IMR-90 (cell line): ENCODE measurements at regions not wholly inside any gene's neighbourhood (a gene's known extent, or its start where the extent isn't known, plus 50 kb on each side); places are given as distances from the start of the nearest gene placed in this dataset.

ENCODE experiments used
- ATAC-seq: fragments of 200-7000 bp; cut with Tn5 transposase; 2 replicates; pipeline ENCODE4 v1.9.1; 2020; ENCODE audit warnings: low read depth, mild to moderate bottlenecking, moderate library complexity
- BruUV-seq: library from RNA; stranded (reverse); fragments of 400-500 nt; replicated peaks from 2 replicates; lab custom pipeline; 2021; lab: Mats Ljungman, UMichigan
- CTCF ChIA-PET: fragments of 300-600 bp; formaldehyde crosslinking; extraction: SDS; loops from one replicate; lab custom pipeline; 2021; ENCODE audit warnings: antibody characterized with exemption; lab: Yijun Ruan, JAX
- POLR2A ChIA-PET: fragments of 300-600 bp; sonication (Branson Sonifier 250); formaldehyde crosslinking; loops from one replicate; lab custom pipeline; 2022; ENCODE audit warnings: antibody characterized with exemption; ENCODE audit not compliant: unreplicated experiment; lab: Charles Lee
- DNase-seq: peaks from one replicate; pipeline ENCODE4 v3.0.0; 2013
- H2AFZ ChIP-seq: replicated peaks from 2 replicates; pipeline ENCODE3; 2013; ENCODE audit warnings: low read length, mild to moderate bottlenecking; ENCODE audit not compliant: poor library complexity
- H2AK5ac ChIP-seq: 2 replicates; pipeline ENCODE4 v1.6.1; 2013; ENCODE audit warnings: low read depth, low read length, inconsistent platforms
- H2AK9ac ChIP-seq: replicated peaks from 2 replicates; pipeline ENCODE3; 2013; ENCODE audit warnings: mild to moderate bottlenecking, low read depth, low read length, moderate library complexity; ENCODE audit not compliant: poor library complexity
- H2BK120ac ChIP-seq: 2 replicates; pipeline ENCODE4 v1.6.1; 2013; ENCODE audit warnings: low read depth, low read length, inconsistent platforms
- H2BK15ac ChIP-seq: 3 replicates; pipeline ENCODE4 v1.6.1; 2013; ENCODE audit warnings: low read depth, low read length, inconsistent platforms
- H2BK20ac ChIP-seq: 2 replicates; pipeline ENCODE4 v1.6.1; 2013; ENCODE audit warnings: low read depth, mild to moderate bottlenecking, inconsistent platforms, low read length, moderate library complexity
- H2BK5ac ChIP-seq: 2 replicates; pipeline ENCODE4 v1.6.1; 2013; ENCODE audit warnings: mild to moderate bottlenecking, low read depth, low read length, inconsistent platforms; ENCODE audit not compliant: poor library complexity, severe bottlenecking
- H3K14ac ChIP-seq: replicated peaks from 2 replicates; pipeline ENCODE4 v1.6.1; 2013; ENCODE audit warnings: low read depth, low read length, inconsistent platforms
- H3K18ac ChIP-seq: 2 replicates; pipeline ENCODE4 v1.6.1; 2013; ENCODE audit warnings: low read depth, low read length, control low read depth
- H3K23ac ChIP-seq: 2 replicates; pipeline ENCODE4 v1.6.1; 2013; ENCODE audit warnings: low read depth, low read length, inconsistent platforms
- H3K27ac ChIP-seq: 2 replicates; pipeline ENCODE4 v1.5.1; 2013; ENCODE audit warnings: mild to moderate bottlenecking, control low read depth, low read length; ENCODE audit not compliant: insufficient read depth
- H3K27me3 ChIP-seq: 2 replicates; pipeline ENCODE4 v1.6.1; 2013; ENCODE audit warnings: low read length; ENCODE audit not compliant: control insufficient read depth, insufficient read depth
- H3K36me3 ChIP-seq: 2 replicates; pipeline ENCODE4 v1.6.1; 2013; ENCODE audit warnings: low read length, mixed read lengths; ENCODE audit not compliant: control insufficient read depth, insufficient read depth
- H3K4ac ChIP-seq: 2 replicates; pipeline ENCODE4 v1.6.1; 2013; ENCODE audit warnings: low read depth, low read length, inconsistent platforms
- H3K4me1 ChIP-seq: 2 replicates; pipeline ENCODE4 v1.6.1; 2013; ENCODE audit warnings: low read length, mixed read lengths; ENCODE audit not compliant: control insufficient read depth, insufficient read depth
- H3K4me2 ChIP-seq: 2 replicates; pipeline ENCODE4 v1.6.1; 2013; ENCODE audit warnings: low read depth, mild to moderate bottlenecking, control low read depth, low read length, moderate library complexity
- H3K4me3 ChIP-seq: 2 replicates; pipeline ENCODE4 v1.5.1; 2013; ENCODE audit warnings: low read depth, mild to moderate bottlenecking, control low read depth, low read length, moderate library complexity; ENCODE audit not compliant: insufficient read depth
- H3K56ac ChIP-seq: 2 replicates; pipeline ENCODE4 v1.6.1; 2013; ENCODE audit warnings: low read length, inconsistent platforms; ENCODE audit not compliant: insufficient read depth; ENCODE audit errors: extremely low read depth
- H3K79me1 ChIP-seq, 2 experiments: 2 replicates each; pipeline ENCODE4 v1.6.1; 2013; ENCODE audit warnings: low read length in 2 of 2, inconsistent platforms in 1 of 2, low read depth in 1 of 2
- H3K9ac ChIP-seq: 2 replicates; pipeline ENCODE4 v1.6.1; 2013; ENCODE audit warnings: low read depth, low read length, control low read depth
- H3K9me1 ChIP-seq: 2 replicates; pipeline ENCODE4 v1.6.1; 2013; ENCODE audit warnings: low read length, inconsistent platforms; ENCODE audit not compliant: insufficient read depth
- H3K9me3 ChIP-seq: 2 replicates; pipeline ENCODE4 v1.6.1; 2013; ENCODE audit warnings: low read length; ENCODE audit not compliant: control insufficient read depth, insufficient read depth
- H4K20me1 ChIP-seq: 2 replicates; pipeline ENCODE4 v1.6.1; 2013; ENCODE audit warnings: low read length, inconsistent platforms; ENCODE audit not compliant: insufficient read depth
- H4K5ac ChIP-seq: 2 replicates; pipeline ENCODE4 v1.6.1; 2013; ENCODE audit warnings: mild to moderate bottlenecking, low read depth, low read length, control low read depth
- H4K8ac ChIP-seq, 2 experiments: 2 replicates each; pipeline ENCODE4 v1.6.1; 2013; ENCODE audit warnings: low read depth in 2 of 2, low read length in 2 of 2, control low read depth in 1 of 2, inconsistent platforms in 1 of 2
- H4K91ac ChIP-seq: 2 replicates; pipeline ENCODE4 v1.6.1; 2013; ENCODE audit warnings: low read depth, low read length, inconsistent platforms; ENCODE audit not compliant: insufficient read depth
- BHLHE40 ChIP-seq: fragments of 150-350 bp; IDR thresholded peaks from 2 replicates; pipeline ENCODE4 v1.6.1; 2016; ENCODE audit warnings: mild to moderate bottlenecking, low read depth, low read length
- RAD21 ChIP-seq: IDR thresholded peaks from 2 replicates; pipeline ENCODE4 v1.6.1; 2012; ENCODE audit warnings: low read length, improper control_type of control experiment
- SMC3 ChIP-seq: fragments of 150-350 bp; IDR thresholded peaks from 2 replicates; pipeline ENCODE4 v1.6.1; 2016; ENCODE audit warnings: low read depth, mild to moderate bottlenecking, antibody characterized with exemption, low read length, moderate library complexity
- WGBS, 2 experiments: methylation state at CpG; one replicate each; pipeline versions ENCODE4 v1.1.5 to v1.1.7; 2013; ENCODE audit warnings: missing lambda C conversion rate in 2 of 2; ENCODE audit not compliant: insufficient read length in 1 of 2; ENCODE audit errors: extremely low coverage in 2 of 2; 5-methylcytosine and 5-hydroxymethylcytosine counted together
- dilution Hi-C: fragments of 300-500 bp; cut with HindIII; formaldehyde crosslinking; loops from one replicate; pipeline ENCODE4 v1.14.3; 2018; ENCODE audit warnings: low sequenced_read_pairs; ENCODE audit not compliant: unreplicated experiment
- in situ Hi-C: fragments of 300-500 bp; cut with MboI; formaldehyde crosslinking; loops from 3 replicates; pipeline ENCODE4 v1.14.3; 2019; ENCODE audit warnings: low sequenced_read_pairs, inconsistent platforms, mixed read lengths
- intact Hi-C: fragments of 100-400 bp; cut with micrococcal nuclease; formaldehyde crosslinking; loops from 2 replicates; pipeline ENCODE4 v1.10.0; 2022

DNA sequence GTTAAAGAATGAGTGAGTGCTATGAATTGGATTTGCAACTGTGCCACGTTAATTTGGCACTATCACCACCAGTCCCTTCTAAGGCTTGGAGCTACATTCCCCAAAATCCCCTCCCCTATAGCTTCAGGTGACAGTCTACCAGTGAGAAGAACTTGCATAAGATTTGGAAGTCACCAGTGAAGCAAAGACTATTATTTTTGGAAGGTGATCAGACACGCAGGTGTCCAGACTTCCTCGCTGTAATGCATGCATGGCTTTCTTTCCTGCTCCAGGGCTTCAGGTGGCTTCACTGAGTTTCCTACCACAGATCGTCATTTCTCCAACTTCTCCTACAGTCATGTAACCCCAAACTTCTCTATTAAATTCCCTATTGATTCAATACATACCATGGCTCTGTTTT is 61.4 kb downstream of the SLC41A2 start:
- no peak overlapping the region for H2AK9ac ChIP-seq
- no peak overlapping the region for H4K91ac ChIP-seq
- WGBS, 2 experiments = 80% methylated on average over 1 of the region's 4 CpGs; no CpG with 5 or more reads in 1 of the 2 experiments
- no peak overlapping the region for H2BK5ac ChIP-seq
- no peak overlapping the region for H4K5ac ChIP-seq
- no peaks in the 10 kb centered on the region for H3K79me1 ChIP-seq
- no peak overlapping the region for H3K23ac ChIP-seq
- H3K14ac ChIP-seq = no peak overlapping the region
- H2BK120ac ChIP-seq = no peak overlapping the region
- TF ChIP-seq BHLHE40 = no peak
- no peak for TF ChIP-seq SMC3
- no peak for TF ChIP-seq RAD21
- dilution Hi-C loops = no loop called here
- no peak overlapping the region for H2AK5ac ChIP-seq
- DNase-seq (no peak), ATAC-seq (no peak)
- in situ Hi-C loops = no loop called here
- H2AFZ ChIP-seq = no peak overlapping the region
- no peak overlapping the region for H3K4me3 ChIP-seq
- POLR2A ChIA-PET = no interaction called here
- no peaks in the 10 kb centered on the region for H3K9me3 ChIP-seq
- H3K56ac ChIP-seq = no peak overlapping the region
- no peak overlapping the region for H4K8ac ChIP-seq
- no peak overlapping the region for H2BK15ac ChIP-seq
- H3K4ac ChIP-seq = no peak overlapping the region
- no peaks in the 10 kb centered on the region for H3K27me3 ChIP-seq
- no peaks in the 10 kb centered on the region for H3K9me1 ChIP-seq
- no TSS peak for BruUV-seq
- H3K9ac ChIP-seq = no peak overlapping the region
- intact Hi-C loops = no loop called here
- no peaks in the 10 kb centered on the region for H3K4me1 ChIP-seq
- no peak overlapping the region for H3K27ac ChIP-seq
- H2BK20ac ChIP-seq = no peak overlapping the region
- H3K4me2 ChIP-seq = no peak overlapping the region
- no peaks in the 10 kb centered on the region for H3K36me3 ChIP-seq
- no peaks in the 10 kb centered on the region for H4K20me1 ChIP-seq
- no peak overlapping the region for H3K18ac ChIP-seq
- CTCF ChIA-PET = interaction anchor here (0.7 kb wide), 1 partner anchor 162 kb away, joined by 3 read pairs; no protein-coding TSS in a partner anchor
